ENCODE measurements at regions not wholly inside any gene's neighbourhood (a gene's known extent, or its start where the extent isn't known, plus 50 kb on each side); places are given as distances from the start of the nearest gene placed in this dataset.

- Histone ChIP-seq H3K9me3 (ENCODE audit: severe bottlenecking) (no peaks in the 10 kb centered on the region), H3K27me3 (ENCODE audit: insufficient read depth, low read depth, severe bottlenecking) (no peaks in the 10 kb centered on the region), H3K4me3 (ENCODE audit: low read depth, low read length) (no peak overlapping the region), H3K27ac (no peak overlapping the region), H3K36me3 (no peaks in the 10 kb centered on the region)
- no peak for DNase-seq
- TF ChIP-seq CTCF (IDR thresholded peaks at IDR 0.05; ENCODE audit: low read depth, low read length), result no peak
These were observed 119.3 kb upstream of the CPEB4 start for GRCh38 chr5:173768891-173769290.

- Histone ChIP-seq H3K27ac (peak overlapping the region; percentile 83), H3K27me3 (ENCODE audit: insufficient read depth, low read depth, severe bottlenecking) (no peaks in the 10 kb centered on the region), H3K36me3 (no peaks in the 10 kb centered on the region), H3K9me3 (ENCODE audit: severe bottlenecking) (no peaks in the 10 kb centered on the region), H3K4me3 (ENCODE audit: low read depth, low read length) (no peak overlapping the region)
- no peak for DNase-seq
- no peak for TF ChIP-seq CTCF (IDR thresholded peaks at IDR 0.05; ENCODE audit: low read depth, low read length)
These were observed 117.5 kb upstream of the CPEB4 start for GRCh38 chr5:173770637-173771036.

- peak; percentile 66 for DNase-seq
- TF ChIP-seq CTCF (IDR thresholded peaks at IDR 0.05; ENCODE audit: low read depth, low read length), result no peak
- Histone ChIP-seq H3K36me3 (no peaks in the 10 kb centered on the region), H3K27me3 (ENCODE audit: insufficient read depth, low read depth, severe bottlenecking) (no peaks in the 10 kb centered on the region), H3K27ac (peak overlapping the region; percentile 83), H3K4me3 (ENCODE audit: low read depth, low read length) (no peak overlapping the region), H3K9me3 (ENCODE audit: severe bottlenecking) (no peaks in the 10 kb centered on the region)
These were observed 116.9 kb upstream of the CPEB4 start for GRCh38 chr5:173771121-173771724.

GRCh38 chr5:173771725-173772383 lies 116.3 kb upstream of the CPEB4 start:
- no peaks in the 10 kb centered on the region for H3K36me3 ChIP-seq
- H3K4me3 ChIP-seq (ENCODE audit: low read depth, low read length), result no peak overlapping the region
- peak overlapping the region; percentile 83 for H3K27ac ChIP-seq
- no peaks in the 10 kb centered on the region for H3K27me3 ChIP-seq (ENCODE audit: insufficient read depth, low read depth, severe bottlenecking)
- no peaks in the 10 kb centered on the region for H3K9me3 ChIP-seq (ENCODE audit: severe bottlenecking)
- no peak for DNase-seq
- TF ChIP-seq CTCF (IDR thresholded peaks at IDR 0.05; ENCODE audit: low read depth, low read length), result no peak

- no peaks in the 10 kb centered on the region for H3K9me3 ChIP-seq (ENCODE audit: severe bottlenecking)
- no peak overlapping the region for H3K4me3 ChIP-seq (ENCODE audit: low read depth, low read length)
- DNase-seq, result peak; percentile 84
- no peak for TF ChIP-seq CTCF (IDR thresholded peaks at IDR 0.05; ENCODE audit: low read depth, low read length)
- H3K27ac ChIP-seq, result peak overlapping the region; percentile 83
- no peaks in the 10 kb centered on the region for H3K36me3 ChIP-seq
- no peaks in the 10 kb centered on the region for H3K27me3 ChIP-seq (ENCODE audit: insufficient read depth, low read depth, severe bottlenecking)
These were observed 115.6 kb upstream of the CPEB4 start for GRCh38 chr5:173772384-173773059.

All from WERI-Rb-1 (cell line).